Loucy (cell line): ENCODE measurements at regions not wholly inside any gene's neighbourhood (a gene's known extent, or its start where the extent isn't known, plus 50 kb on each side); places are given as distances from the start of the nearest gene placed in this dataset.
"Not testable (repeated sequence)": the region's sequence is repeated elsewhere in the genome, so short reads cannot be mapped to it uniquely, and the experiment has no call there.

Experiments
- CTCF ChIP-seq: fragments of 200-600 bp; sonication (generic); conservative IDR thresholded peaks from 2 replicates; pipeline ENCODE4 v1.5.1; 2014; ENCODE audit warnings: mild to moderate bottlenecking, antibody characterized with exemption, low read length
- EZH2phosphoT487 ChIP-seq: fragments of 200-600 bp; IDR thresholded peaks from 2 replicates; pipeline ENCODE4 v1.6.1; 2018; ENCODE audit warnings: antibody characterized with exemption, mild to moderate bottlenecking, moderate library complexity, borderline replicate concordance

GRCh38 chr15:22726104-22726503, 60.3 kb upstream of the NIPA1 start:
- not testable (repeated sequence) for TF ChIP-seq CTCF, EZH2phosphoT487
